Muscle layer of duodenum (tissue), 2 donors: ENCODE measurements at regions not wholly inside any gene's neighbourhood (a gene's known extent, or its start where the extent isn't known, plus 50 kb on each side); places are given as distances from the start of the nearest gene placed in this dataset.

Source experiments
- H3K27ac ChIP-seq: one replicate; pipeline ENCODE4 v1.7.0; 2013; ENCODE audit warnings: mild to moderate bottlenecking, low read length
- H3K27me3 ChIP-seq: one replicate; pipeline ENCODE4 v1.7.0; 2013; ENCODE audit warnings: low read depth, mild to moderate bottlenecking, control low read depth, low read length
- H3K36me3 ChIP-seq, 2 donors: one replicate each; pipeline ENCODE4 v1.7.0; 2013; ENCODE audit warnings: low read length in 2 of 2, control low read depth in 1 of 2, mild to moderate bottlenecking in 1 of 2; ENCODE audit not compliant: insufficient read depth in 2 of 2, control insufficient read depth in 1 of 2
- H3K4me1 ChIP-seq, 2 donors: one replicate each; pipeline ENCODE4 v1.7.0; 2013; ENCODE audit warnings: low read length in 2 of 2, mild to moderate bottlenecking in 2 of 2, control low read depth in 1 of 2, moderate library complexity in 1 of 2; ENCODE audit not compliant: insufficient read depth in 2 of 2, control insufficient read depth in 1 of 2
- H3K4me3 ChIP-seq, 2 donors: one replicate each; pipeline ENCODE4 v1.7.0; 2013; ENCODE audit warnings: low read length in 2 of 2, low read depth in 1 of 2, mild to moderate bottlenecking in 1 of 2
- H3K9me3 ChIP-seq, 2 donors: one replicate each; pipeline ENCODE4 v1.7.0; 2013; ENCODE audit warnings: low read length in 2 of 2, control low read depth in 1 of 2, mild to moderate bottlenecking in 1 of 2; ENCODE audit not compliant: control insufficient read depth in 1 of 2
- donor health status: healthy.

GRCh38 chr1:37085393-37085792 lies 51.1 kb upstream of the GRIK3 start:
- H3K4me1 ChIP-seq, result no peaks in the 10 kb centered on the region

GRCh38 chr1:37089750-37090149 lies 55.4 kb upstream of the GRIK3 start:
- H3K4me3 ChIP-seq, result no peak overlapping the region
- H3K27ac ChIP-seq, result no peak overlapping the region
- no peaks in the 10 kb centered on the region for H3K36me3 ChIP-seq
- no peaks in the 10 kb centered on the region for H3K9me3 ChIP-seq
- no peaks in the 10 kb centered on the region for H3K4me1 ChIP-seq
- peaks cover 7% of the 10 kb centered on the region for H3K27me3 ChIP-seq

More at GRCh38 chr1:37085393-37085792, 51.1 kb upstream of the GRIK3 start:
- Histone ChIP-seq H3K9me3 (no peaks in the 10 kb centered on the region), H3K27me3 (no peaks in the 10 kb centered on the region), H3K36me3 (no peaks in the 10 kb centered on the region), H3K27ac (no peak overlapping the region), H3K4me3 (no peak overlapping the region)

GRCh38 chr1:37090671-37091070 lies 56.4 kb upstream of the GRIK3 start:
- H3K4me3 ChIP-seq, result no peak overlapping the region
- no peaks in the 10 kb centered on the region for H3K36me3 ChIP-seq
- H3K9me3 ChIP-seq, result no peaks in the 10 kb centered on the region
- H3K4me1 ChIP-seq, result no peaks in the 10 kb centered on the region
- H3K27me3 ChIP-seq, result peaks cover 8% of the 10 kb centered on the region
- H3K27ac ChIP-seq, result no peak overlapping the region

GRCh38 chr1:37092937-37093336 lies 58.6 kb upstream of the GRIK3 start:
- Histone ChIP-seq H3K4me1 (no peaks in the 10 kb centered on the region), H3K36me3 (no peaks in the 10 kb centered on the region), H3K27ac (no peak overlapping the region), H3K9me3 (no peaks in the 10 kb centered on the region), H3K4me3 (no peak overlapping the region), H3K27me3 (peaks cover 8% of the 10 kb centered on the region)

GRCh38 chr1:37094302-37094701 lies 60.0 kb upstream of the GRIK3 start:
- Histone ChIP-seq H3K27me3 (peaks cover 8% of the 10 kb centered on the region), H3K27ac (no peak overlapping the region), H3K4me1 (no peaks in the 10 kb centered on the region), H3K4me3 (no peak overlapping the region), H3K9me3 (no peaks in the 10 kb centered on the region), H3K36me3 (no peaks in the 10 kb centered on the region)

DNA sequence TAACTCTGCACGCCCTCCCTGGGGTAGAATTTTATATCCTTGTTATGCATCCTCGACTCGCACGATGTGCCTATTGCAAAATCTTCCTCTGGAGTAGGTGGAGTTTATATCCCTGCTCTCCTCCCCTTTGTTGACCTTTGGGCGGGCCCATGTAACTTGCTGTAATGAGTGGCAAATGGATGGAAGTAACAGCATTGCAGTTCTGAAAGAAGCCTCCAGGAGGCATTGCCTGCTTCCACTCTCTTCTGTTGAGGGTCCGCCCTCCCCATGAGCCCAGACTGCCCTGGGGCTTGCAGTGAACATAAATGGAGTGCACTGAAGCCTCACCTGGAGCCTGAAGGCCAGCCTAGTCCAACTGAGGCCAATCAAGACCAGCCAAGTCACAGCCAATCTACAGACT lies 62.2 kb upstream of the GRIK3 start:
- H3K4me3 ChIP-seq, result no peak overlapping the region
- H3K27me3 ChIP-seq, result peaks cover 8% of the 10 kb centered on the region

DNA sequence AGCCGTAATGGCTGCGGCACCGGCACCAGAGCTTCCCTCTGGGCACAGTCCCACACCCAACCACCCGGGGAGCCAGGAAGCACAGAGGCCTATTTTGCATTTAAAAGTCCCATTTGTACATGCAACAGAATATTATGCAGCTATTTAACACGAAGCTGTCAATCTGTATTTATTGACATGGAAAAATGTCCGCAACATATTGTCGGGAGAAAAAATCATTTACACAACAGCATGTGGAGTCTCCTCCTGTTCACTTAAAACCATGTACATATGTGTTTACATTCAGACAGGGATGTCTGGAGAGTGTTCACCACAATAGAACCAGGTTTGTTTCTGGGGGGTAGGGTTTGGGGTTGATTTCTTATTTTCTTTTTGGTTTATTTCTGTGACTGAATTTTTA lies 63.4 kb upstream of the GRIK3 start:
- no peaks in the 10 kb centered on the region for H3K4me1 ChIP-seq
- H3K36me3 ChIP-seq, result no peaks in the 10 kb centered on the region
- H3K9me3 ChIP-seq, result no peaks in the 10 kb centered on the region
- H3K27me3 ChIP-seq, result peaks cover 8% of the 10 kb centered on the region
- H3K4me3 ChIP-seq, result no peak overlapping the region
- no peak overlapping the region for H3K27ac ChIP-seq

More for the DNA sequence above, 62.2 kb upstream of the GRIK3 start:
- no peak overlapping the region for H3K27ac ChIP-seq
- no peaks in the 10 kb centered on the region for H3K36me3 ChIP-seq
- H3K9me3 ChIP-seq, result no peaks in the 10 kb centered on the region
- H3K4me1 ChIP-seq, result no peaks in the 10 kb centered on the region

- H3K27ac ChIP-seq, result no peak overlapping the region
- H3K36me3 ChIP-seq, result no peaks in the 10 kb centered on the region
- H3K4me3 ChIP-seq, result no peak overlapping the region
Measured at GRCh38 chr1:37098237-37098636, 63.9 kb upstream of the GRIK3 start.

GRCh38 chr1:37100310-37100709 lies 66.0 kb upstream of the GRIK3 start:
- Histone ChIP-seq H3K9me3 (no peaks in the 10 kb centered on the region), H3K27ac (no peak overlapping the region), H3K4me1 (no peaks in the 10 kb centered on the region), H3K36me3 (no peaks in the 10 kb centered on the region), H3K27me3 (no peaks in the 10 kb centered on the region), H3K4me3 (no peak overlapping the region)

More at GRCh38 chr1:37098237-37098636, 63.9 kb upstream of the GRIK3 start:
- Histone ChIP-seq H3K4me1 (no peaks in the 10 kb centered on the region), H3K27me3 (peaks cover 8% of the 10 kb centered on the region), H3K9me3 (no peaks in the 10 kb centered on the region)

DNA sequence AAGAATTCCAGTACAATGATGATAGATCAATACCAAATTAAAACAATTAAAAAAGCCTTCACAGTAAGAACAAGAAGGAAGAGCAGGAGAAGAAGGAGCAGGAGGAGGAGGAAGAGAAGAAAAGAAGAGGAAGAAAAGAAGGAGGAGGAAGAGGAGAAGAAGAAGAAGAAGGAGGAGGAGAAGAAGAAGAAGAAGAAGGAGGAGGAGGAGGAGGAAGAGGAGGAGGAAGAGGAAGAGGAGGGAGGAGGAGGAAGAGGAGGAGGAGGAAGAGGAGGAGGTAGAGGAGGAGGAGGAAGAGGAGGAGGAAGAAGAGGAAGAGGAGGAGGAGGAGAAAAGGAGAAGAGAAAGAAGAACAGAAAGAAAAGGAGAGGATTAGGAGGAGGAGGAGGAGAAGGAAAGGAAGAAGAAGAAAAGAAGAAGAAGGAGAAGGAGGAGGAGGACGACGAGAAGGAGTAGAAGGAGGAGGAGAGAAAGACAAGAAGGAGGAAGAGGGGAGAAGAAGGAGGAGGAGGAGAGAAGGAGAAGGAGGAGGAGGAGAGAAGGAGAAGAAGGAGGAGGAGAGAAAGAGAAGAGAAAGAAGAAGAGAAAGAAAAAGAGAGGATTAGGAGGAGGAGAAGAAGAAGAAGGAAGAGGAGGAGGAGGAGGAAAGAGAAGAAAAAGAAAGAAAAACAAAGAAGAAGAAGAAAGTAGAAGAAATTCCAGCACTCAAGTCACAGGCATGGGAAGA lies 68.5 kb upstream of the GRIK3 start:
- Histone ChIP-seq H3K4me1 (no peaks in the 10 kb centered on the region), H3K4me3 (no peak overlapping the region), H3K36me3 (no peaks in the 10 kb centered on the region), H3K27ac (no peak overlapping the region), H3K27me3 (no peaks in the 10 kb centered on the region), H3K9me3 (no peaks in the 10 kb centered on the region)

- Histone ChIP-seq H3K36me3 (no peaks in the 10 kb centered on the region), H3K4me3 (no peak overlapping the region), H3K4me1 (no peaks in the 10 kb centered on the region), H3K9me3 (no peaks in the 10 kb centered on the region), H3K27me3 (no peaks in the 10 kb centered on the region), H3K27ac (no peak overlapping the region)
Measured at GRCh38 chr1:37105911-37106310, 71.6 kb upstream of the GRIK3 start.
